Lung (tissue), 11 donors: ENCODE measurements at regions not wholly inside any gene's neighbourhood (a gene's known extent, or its start where the extent isn't known, plus 50 kb on each side); places are given as distances from the start of the nearest gene placed in this dataset.

ENCODE experiments used
- ATAC-seq: fragments of 200-7000 bp; cut with Tn5 transposase; one replicate; pipeline ENCODE4 v1.9.1; 2020; ENCODE audit warnings: moderate number of reproducible peaks; ENCODE audit not compliant: insufficient read depth, low FRiP score
- DNase-seq, 3 donors: peaks; one replicate each; pipeline ENCODE4 v3.0.0-alpha.2; 2013 to 2017
- H3K27ac ChIP-seq, 2 donors: one replicate each; pipeline ENCODE4 v1.5.1; 2013; ENCODE audit warnings: mild to moderate bottlenecking in 2 of 2, moderate library complexity in 2 of 2, control low read depth in 1 of 2, inconsistent platforms in 1 of 2, low read depth in 1 of 2, low read length in 1 of 2
- H3K27me3 ChIP-seq, 3 donors: one replicate each; pipeline ENCODE4 v1.5.1; 2013; ENCODE audit warnings: low read length in 2 of 3; ENCODE audit not compliant: control insufficient read depth in 3 of 3, insufficient read depth in 3 of 3
- H3K36me3 ChIP-seq, 4 donors: one replicate each; pipeline ENCODE4 v1.5.1; 2013; ENCODE audit warnings: low read length in 4 of 4, mild to moderate bottlenecking in 1 of 4, moderate library complexity in 1 of 4; ENCODE audit not compliant: control insufficient read depth in 4 of 4, insufficient read depth in 4 of 4
- H3K4me1 ChIP-seq, 5 donors: one replicate each; pipeline ENCODE4 v1.5.1; 2013; ENCODE audit warnings: low read length in 5 of 5, mild to moderate bottlenecking in 2 of 5, moderate library complexity in 1 of 5; ENCODE audit not compliant: control insufficient read depth in 5 of 5, insufficient read depth in 5 of 5
- H3K4me3 ChIP-seq: one replicate; pipeline ENCODE4 v1.5.1; 2013; ENCODE audit warnings: mild to moderate bottlenecking, control low read depth, moderate library complexity
- H3K9ac ChIP-seq, 2 donors: one replicate each; pipeline ENCODE4 v1.5.1; 2013; ENCODE audit warnings: low read length in 2 of 2, control low read depth in 1 of 2; ENCODE audit not compliant: insufficient read depth in 1 of 2
- H3K9me3 ChIP-seq, 4 donors: one replicate each; pipeline ENCODE4 v1.5.1; 2013; ENCODE audit warnings: low read length in 3 of 4, mild to moderate bottlenecking in 1 of 4, moderate library complexity in 1 of 4; ENCODE audit not compliant: control insufficient read depth in 4 of 4, insufficient read depth in 3 of 4
- CTCF ChIP-seq: IDR thresholded peaks from 2 replicates; pipeline ENCODE4 v1.5.1; 2012; ENCODE audit warnings: mild to moderate bottlenecking; ENCODE audit errors: control extremely low read depth, extremely low read depth
- WGBS, 2 donors: extraction: QIAGEN DNeasy Blood & Tissue Kit; methylation state at CpG; one replicate each; pipeline ENCODE4 v1.1.7; 2013; 5-methylcytosine and 5-hydroxymethylcytosine counted together
- donor health status: control.
- donor health status: control.
- donor health status: Bipolar disorder and iron deficiency.
- donor health status: healthy.
- donor health status: DM: yes; HTN: yes; CAD: no.

- Histone ChIP-seq H3K4me1 (peaks cover 0 to 10% (median 4%) of the 10 kb centered on the region in 5 donors), H3K4me3 (no peak overlapping the region), H3K9me3 (peaks cover 0 to 2% (median 0%) of the 10 kb centered on the region in 4 donors), H3K9ac (no peak overlapping the region), H3K27ac (no peak overlapping the region), H3K36me3 (no peaks in the 10 kb centered on the region), H3K27me3 (no peaks in the 10 kb centered on the region)
- DNase-seq (no peak), ATAC-seq (no peak)
- no peak for TF ChIP-seq CTCF
- 70 to 84% methylated on average over 2 of the region's 2 CpGs for WGBS, 2 donors
Observed at GRCh38 chr6:128599036-128599435, 78.6 kb upstream of the PTPRK start.

- no peaks in the 10 kb centered on the region for H3K36me3 ChIP-seq
Observed at GRCh38 chr6:128598571-128598970, 78.2 kb upstream of the PTPRK start.

GRCh38 chr6:128597956-128598355 is 77.6 kb upstream of the PTPRK start:
- no peak overlapping the region for H3K9ac ChIP-seq
- DNase-seq (no peak), ATAC-seq (no peak)
- H3K4me1 ChIP-seq = peaks cover 0 to 10% (median 4%) of the 10 kb centered on the region in 5 donors
- no peaks in the 10 kb centered on the region for H3K36me3 ChIP-seq
- TF ChIP-seq CTCF = no peak
- no peaks in the 10 kb centered on the region for H3K27me3 ChIP-seq
- peaks cover 0 to 2% (median 0%) of the 10 kb centered on the region in 4 donors for H3K9me3 ChIP-seq
- no peak overlapping the region for H3K4me3 ChIP-seq
- no peak overlapping the region for H3K27ac ChIP-seq

More at GRCh38 chr6:128598571-128598970, 78.2 kb upstream of the PTPRK start:
- no peak for ATAC-seq
- H3K27me3 ChIP-seq = no peaks in the 10 kb centered on the region
- no peak overlapping the region for H3K27ac ChIP-seq
- H3K9ac ChIP-seq = no peak overlapping the region
- TF ChIP-seq CTCF = no peak
- H3K9me3 ChIP-seq = peaks cover 0 to 2% (median 0%) of the 10 kb centered on the region in 4 donors
- no peak for DNase-seq
- H3K4me1 ChIP-seq = peaks cover 0 to 10% (median 4%) of the 10 kb centered on the region in 5 donors
- no peak overlapping the region for H3K4me3 ChIP-seq
- 84 to 94% methylated on average over 2 of the region's 2 CpGs for WGBS, 2 donors

DNA sequence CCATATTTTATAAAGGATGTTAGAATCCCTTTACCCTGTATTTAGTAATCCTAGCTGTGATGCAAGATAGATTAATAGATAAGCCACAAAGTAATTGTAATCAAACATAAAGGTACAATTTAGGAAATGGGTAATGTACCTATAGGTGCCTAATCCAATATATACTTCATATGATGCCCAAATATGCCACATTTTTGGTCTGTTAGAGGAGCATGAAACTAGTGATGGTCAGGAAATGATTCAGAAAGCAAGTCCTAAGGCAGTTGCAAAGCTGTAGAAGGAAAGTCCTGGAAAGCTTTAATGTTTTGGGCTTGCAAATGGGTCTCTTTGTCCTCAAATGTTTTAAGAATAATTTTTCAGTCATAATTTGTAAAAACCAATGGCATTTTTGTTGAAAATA is 76.6 kb upstream of the PTPRK start:
- Histone ChIP-seq H3K9me3 (peaks cover 0 to 2% (median 0%) of the 10 kb centered on the region in 4 donors), H3K9ac (no peak overlapping the region), H3K27me3 (no peaks in the 10 kb centered on the region), H3K4me1 (peaks cover 0 to 10% (median 4%) of the 10 kb centered on the region in 5 donors), H3K4me3 (no peak overlapping the region), H3K36me3 (no peaks in the 10 kb centered on the region), H3K27ac (no peak overlapping the region)
- TF ChIP-seq CTCF = no peak
- ATAC-seq (no peak), DNase-seq (no peak)
